GM20000 (cell line): ENCODE measurements at regions not wholly inside any gene's neighbourhood (a gene's known extent, or its start where the extent isn't known, plus 50 kb on each side); places are given as distances from the start of the nearest gene placed in this dataset.
A peak's percentile ranks its signal among the peaks of the same experiment; 100 is the strongest.

Source experiments
- DNase-seq: peaks from one replicate; pipeline ENCODE4 v3.0.0; 2012; ENCODE audit warnings: low spot score
- CTCF ChIP-seq: IDR thresholded peaks from 2 replicates; pipeline ENCODE4 v1.5.1; 2012; ENCODE audit warnings: mild to moderate bottlenecking, control low read depth; ENCODE audit errors: extremely low read depth, missing control alignments

- TF ChIP-seq CTCF: no peak
- peak; percentile 23 for DNase-seq
These were observed 68.1 kb upstream of the FBXL7 start for GRCh38 chr5:15431923-15432322.

- no peak for TF ChIP-seq CTCF
- no peak for DNase-seq
These were observed 74.2 kb upstream of the FBXL7 start for GRCh38 chr5:15425766-15426165.

- no peak for TF ChIP-seq CTCF
- no peak for DNase-seq
These were observed 75.2 kb upstream of the FBXL7 start for GRCh38 chr5:15424769-15425168.

GRCh38 chr5:15421921-15422412 lies 78.0 kb upstream of the FBXL7 start:
- DNase-seq: no peak
- no peak for TF ChIP-seq CTCF

GRCh38 chr5:15421381-15421780 lies 78.6 kb upstream of the FBXL7 start:
- TF ChIP-seq CTCF: no peak
- no peak for DNase-seq

- no peak for DNase-seq
- no peak for TF ChIP-seq CTCF
These were observed 79.8 kb upstream of the FBXL7 start for GRCh38 chr5:15420201-15420600.

- no peak for DNase-seq
- no peak for TF ChIP-seq CTCF
These were observed 82.8 kb upstream of the FBXL7 start for GRCh38 chr5:15417156-15417555.
